ENCODE measurements at regions not wholly inside any gene's neighbourhood (a gene's known extent, or its start where the extent isn't known, plus 50 kb on each side); places are given as distances from the start of the nearest gene placed in this dataset.

DNA sequence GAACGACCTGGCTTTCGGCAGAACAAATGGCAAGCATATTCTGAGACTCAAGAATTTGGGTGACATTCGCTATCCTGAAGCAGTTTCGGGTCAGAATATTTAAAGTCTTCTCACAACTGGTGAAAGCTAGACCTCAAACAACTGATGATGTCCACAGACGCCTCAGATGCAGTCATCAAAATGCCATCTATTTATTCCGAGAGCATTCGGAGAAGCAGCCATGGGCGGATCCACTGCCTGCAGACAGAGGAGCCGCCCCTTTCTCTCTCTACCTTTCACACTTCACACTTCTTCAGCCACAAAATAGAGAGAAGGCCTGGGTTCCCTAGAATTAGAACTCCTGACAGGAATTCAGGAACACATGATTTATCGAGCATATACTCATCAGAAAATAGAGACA is 65.8 kb upstream of the CREB1 start:
- no peak for DNase-seq

DNA sequence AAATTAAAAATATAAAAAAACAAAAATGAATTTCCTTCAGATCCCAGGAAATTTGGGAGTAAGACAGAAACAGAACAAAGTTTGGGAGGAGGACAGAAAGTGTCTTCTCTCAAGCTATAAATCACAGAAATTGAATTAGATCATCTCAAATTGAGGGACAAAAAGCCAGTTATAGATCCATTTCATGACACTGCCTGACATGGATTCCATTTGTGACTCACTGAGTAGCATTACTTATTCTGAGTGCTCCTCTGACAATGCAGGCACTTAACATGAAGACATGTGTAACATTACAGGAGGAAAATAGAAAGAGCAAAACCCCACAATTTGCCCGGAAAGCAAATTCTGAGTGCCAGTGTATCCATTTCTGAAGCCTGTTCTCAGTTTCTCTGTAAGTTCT is 63.9 kb upstream of the CREB1 start:
- DNase-seq: no peak

DNA sequence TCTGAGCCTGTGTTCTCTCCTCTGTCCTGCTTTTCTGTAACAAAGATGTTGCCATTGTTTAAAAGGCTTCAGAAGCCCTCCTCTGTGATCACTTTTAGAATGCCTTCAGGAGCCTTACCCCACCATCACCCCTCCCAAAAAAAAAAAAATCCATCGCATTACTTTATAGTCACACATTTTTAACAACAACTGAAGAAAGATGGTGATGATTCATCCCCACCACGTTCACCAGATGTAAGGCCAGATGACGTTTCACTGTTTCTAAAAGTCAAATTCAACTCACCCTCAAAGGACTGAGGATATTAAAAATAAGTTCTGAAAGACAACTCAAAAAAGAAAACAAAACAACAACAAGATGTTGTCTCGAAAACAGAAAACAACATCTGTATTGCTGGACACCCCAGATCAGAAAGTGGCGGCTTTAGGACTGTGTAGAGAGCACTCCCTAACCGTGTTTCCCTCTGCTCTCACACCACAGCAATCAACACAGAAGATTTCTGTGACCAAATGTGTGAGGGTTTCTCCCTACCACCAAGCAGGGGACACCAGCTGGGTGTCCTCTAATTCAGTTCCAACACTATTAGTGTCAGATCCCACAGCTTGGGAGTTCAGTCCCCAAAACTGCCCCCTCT is 61.9 kb upstream of the CREB1 start:
- DNase-seq: no peak

DNA sequence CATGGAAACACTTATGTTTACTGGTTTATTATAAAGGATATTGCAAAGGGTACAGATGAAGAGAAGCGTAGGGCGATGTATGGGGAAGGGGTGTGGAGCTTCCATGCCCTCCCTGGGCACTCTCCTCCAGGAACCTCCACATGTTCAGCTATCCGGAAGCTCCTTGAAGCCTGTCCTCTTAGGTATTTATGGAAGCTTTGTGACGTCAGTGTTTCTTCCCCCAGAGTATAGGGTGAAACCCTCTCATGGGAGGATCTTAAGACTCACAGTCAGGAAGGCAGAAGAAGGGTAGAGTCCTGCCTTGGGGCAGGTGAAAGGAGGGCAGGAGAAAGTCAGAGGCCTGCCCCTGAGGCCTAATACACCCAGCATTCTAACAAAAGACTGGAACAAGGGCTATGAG is 61.3 kb upstream of the CREB1 start:
- DNase-seq: no peak

DNA sequence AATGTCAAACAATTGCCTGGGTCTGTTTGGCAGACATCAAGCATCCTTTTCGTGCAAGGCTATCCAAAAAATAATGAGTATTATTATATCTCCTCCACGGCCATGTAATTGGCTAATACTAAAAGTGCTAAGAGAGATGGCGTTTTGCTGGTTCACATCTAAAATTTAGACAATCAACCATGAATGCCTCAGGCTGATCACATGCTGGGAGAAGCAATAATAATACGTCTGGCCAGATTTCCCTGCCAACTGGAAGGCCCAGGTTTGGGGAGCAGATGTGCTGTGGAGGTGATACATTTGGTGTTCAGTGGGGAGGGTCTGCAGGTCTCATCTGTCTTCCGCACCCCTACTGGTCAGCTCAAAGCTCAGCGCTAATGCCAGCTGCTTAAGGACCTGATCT is 60.3 kb upstream of the CREB1 start:
- no peak for DNase-seq

DNA sequence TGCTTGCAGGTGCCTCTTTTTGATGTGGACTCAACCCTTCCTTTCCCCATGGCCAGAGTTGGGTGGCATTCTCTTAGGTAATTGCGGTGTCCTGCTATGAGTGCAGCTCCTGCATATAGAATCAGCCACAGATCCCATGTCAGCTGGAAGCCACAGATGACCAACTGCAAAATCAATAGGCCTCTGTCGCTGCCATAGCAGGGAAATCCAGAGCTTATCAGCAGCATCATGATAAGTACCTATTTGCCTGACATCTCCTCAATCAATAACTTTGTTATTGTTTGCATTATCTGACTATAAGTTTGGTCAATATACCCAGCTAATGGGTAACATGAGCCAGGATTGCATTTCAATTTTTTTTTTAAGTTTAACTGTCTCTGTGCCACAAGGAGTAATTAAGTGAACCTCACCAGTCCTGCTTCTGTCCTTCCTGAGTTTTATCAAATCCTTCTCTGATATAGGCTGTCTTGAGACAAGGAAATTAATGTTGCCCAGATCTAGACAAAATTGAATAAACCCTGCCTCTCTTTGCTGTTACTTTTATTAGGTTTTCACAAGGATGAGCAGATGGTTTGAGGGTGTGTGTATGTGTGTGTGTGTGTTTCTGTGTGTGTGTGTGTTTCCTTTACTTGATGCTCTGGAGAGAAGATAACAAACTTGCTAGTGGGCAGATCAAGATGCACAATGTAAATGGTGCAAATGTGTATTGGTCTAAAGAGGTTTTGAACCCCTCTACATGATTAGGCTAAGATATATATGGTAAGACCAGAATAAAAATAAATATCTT is 59.6 kb upstream of the CREB1 start:
- DNase-seq: no peak

DNA sequence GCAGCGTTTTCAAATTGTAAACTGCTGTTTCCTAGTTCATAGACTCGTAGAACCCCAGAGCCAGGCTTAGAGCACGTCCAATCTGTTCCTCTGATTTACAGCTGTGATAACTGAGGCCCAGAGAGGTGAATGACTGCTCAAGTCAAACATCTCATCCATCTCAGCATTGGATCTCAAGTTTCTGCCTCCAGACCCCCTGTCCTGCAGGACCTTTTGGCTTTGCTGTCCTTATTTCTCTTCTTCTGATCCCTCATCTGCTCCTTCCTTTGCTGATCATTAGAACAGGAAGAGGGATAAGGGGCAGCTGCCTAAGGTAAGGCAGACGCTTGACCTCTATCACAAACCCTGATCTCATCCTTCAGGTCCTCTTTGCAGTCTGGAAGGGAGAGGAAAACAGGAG is 58.5 kb upstream of the CREB1 start:
- DNase-seq: no peak

DNA sequence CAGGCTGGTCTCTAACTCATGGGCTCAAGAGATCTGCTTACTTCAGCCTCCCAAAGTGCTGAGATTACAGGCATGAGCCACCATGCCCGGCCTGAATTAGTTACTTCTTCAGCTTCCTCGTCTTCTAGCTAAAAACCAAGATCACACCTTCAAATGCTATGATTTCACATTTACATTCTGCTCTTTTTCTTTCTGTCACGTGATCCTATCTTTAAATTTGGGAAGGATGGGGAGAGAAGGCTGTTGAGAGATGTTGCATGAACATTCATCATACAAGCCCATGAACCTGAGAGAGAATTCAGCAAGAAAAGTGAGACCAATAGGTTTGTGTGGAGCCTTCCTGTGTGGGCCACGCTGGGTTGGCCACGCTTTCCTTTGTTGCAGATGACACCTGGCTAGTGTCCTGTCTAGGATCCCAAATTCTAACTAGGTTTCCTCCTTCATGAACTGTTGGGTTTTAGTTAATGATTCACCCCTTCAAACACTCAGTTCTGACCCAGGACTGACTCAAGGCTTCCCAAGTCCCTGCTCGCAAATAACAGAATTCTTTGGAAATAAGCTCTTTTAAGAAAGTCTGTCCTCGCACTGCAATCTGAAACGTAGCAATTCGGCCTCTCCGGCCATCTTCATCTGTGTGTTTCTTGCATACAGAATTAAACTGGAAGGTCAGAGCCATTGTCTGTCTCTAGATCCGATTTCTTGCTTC is 57.3 kb upstream of the CREB1 start:
- no peak for DNase-seq

DNA sequence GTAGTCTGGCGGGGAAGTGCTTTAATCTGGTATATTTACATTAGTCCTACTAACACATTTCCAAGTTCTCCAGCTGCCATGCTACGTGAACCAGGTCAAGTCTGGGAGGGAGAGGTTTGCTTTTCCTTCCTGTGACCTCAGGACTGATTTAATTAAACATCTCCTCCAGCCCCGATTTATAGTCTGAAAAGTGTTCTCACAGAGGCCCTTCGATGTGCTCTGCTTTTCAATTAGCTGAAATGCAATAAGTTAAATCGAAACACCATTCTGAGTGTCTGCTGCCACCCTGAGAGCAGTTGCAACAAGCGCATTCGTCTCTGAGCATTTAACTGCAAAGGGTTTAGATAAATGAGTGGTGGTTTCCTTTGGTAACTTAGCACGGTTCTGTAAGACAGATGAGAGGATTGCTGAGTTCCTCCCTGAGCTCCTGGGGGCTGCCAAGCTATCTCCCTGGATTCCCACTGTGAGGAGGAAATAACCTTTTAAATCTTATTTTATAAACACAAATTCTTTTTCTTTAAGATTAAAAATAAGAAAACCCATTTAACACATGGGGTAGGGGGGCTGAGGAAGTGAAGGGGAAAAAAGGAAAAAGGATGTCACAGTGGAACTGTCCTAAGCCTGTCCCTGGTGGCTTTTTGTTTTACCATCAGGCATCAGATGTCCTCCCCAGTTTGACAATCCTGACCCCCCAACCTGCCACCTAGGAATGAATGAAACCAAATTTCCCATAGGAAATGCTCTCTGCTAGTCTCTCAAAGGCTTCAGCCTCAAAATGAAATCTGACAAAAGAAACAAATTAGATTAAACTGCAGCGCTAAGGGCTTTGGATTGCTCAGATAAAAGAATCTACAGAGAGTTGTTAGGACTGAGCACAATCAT is 56.5 kb upstream of the CREB1 start:
- peak; percentile 74 for DNase-seq

DNA sequence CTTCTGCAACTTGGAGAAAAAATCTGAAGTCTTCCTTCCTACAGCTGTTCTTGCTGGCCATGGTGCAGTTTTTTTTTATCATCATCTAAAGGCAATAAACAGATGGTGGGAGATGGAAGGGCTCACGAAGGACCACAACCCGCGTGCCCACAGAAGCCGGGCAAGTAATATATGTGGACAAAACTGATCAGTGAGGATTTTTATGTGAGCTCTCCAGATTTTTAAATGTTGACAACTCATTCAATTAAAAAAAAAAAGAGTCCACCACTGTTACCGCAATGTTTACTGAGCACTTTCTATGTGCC is 55.9 kb upstream of the CREB1 start:
- no peak for DNase-seq

DNA sequence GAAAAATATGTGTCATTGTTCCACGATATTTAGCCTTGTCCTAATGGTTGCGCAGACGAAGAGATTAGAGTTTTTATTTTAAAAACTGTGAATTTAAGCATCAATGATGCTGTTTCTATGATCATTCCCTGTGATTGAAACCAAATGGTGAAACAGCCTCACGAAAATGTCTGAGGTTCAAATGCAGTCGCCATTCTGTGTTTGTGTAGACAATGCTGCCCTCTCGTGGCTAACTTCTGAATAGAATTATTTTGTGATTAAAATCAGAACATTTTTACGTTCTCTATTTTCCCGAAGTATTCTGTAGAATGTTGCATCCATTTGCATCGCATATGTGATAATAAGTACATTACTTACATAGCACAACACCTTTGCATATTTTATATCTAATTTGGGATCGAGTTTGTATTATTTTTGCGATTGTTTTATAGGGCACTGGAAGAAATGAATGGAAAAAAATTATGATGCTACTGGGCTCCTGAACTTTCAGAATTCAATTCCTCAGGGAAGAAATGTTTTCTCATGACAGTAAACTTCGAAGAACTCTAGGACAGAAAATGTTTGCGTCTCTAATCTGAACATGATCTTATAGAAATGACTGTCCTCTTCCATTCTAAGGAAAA is 54.8 kb upstream of the CREB1 start:
- peak; percentile 64 for DNase-seq

DNA sequence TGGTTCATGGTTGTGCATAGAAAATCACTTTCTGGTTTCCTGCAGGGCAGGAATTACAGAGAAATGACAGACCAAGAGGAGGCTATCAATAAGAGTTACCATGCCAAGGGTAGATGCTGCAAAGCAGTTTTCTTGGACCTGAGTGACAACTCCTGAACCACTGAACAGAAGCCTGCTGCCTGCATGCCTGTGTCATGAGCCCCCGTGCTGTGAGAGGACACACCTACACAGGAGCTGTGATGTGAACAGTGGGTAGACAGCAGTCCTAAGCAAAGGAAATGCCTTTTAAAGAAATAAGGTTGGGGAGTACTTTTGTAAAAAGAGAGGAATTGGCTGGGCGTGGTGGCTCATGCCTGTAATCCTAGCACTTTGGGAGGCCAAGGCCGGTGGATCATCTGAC is 54.2 kb upstream of the CREB1 start:
- DNase-seq: no peak

DNA sequence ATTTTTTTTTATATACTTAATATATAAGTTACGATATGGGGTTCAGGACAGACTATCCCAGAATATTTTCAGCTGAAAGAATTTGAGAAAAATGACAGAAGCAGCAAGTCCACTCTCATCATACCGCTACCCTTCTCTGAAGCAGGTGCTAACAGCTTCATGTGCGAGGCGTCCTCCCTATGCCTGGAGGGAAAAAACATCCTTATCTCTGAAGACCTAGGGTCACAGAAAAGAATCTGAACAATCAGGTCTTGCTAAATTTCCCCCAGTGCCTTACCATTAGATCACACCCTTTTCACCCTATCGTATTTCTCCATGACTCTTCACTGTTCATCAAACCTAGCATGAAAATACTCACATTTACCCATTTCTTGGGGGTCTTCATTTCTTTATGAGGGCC is 51.9 kb upstream of the CREB1 start:
- no peak for DNase-seq

DNA sequence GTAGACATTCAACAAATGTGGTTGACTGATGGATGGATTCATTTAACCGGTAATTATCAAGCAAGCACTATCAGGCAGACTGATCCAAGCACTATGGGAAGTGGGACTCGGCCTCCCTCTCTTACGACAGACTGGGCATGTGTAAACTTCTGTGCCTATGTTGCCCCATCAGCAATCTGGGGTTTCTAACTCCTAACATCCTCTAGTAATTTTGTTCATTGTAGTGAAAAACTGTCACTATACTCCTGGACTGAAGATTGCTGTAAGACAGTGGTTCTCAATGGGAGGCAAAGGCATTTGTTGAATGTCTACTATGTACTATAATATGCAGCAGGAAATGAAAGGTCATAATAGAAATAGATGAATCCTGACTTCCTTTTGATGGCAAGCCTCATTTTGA is 51.2 kb upstream of the CREB1 start:
- no peak for DNase-seq

DNA sequence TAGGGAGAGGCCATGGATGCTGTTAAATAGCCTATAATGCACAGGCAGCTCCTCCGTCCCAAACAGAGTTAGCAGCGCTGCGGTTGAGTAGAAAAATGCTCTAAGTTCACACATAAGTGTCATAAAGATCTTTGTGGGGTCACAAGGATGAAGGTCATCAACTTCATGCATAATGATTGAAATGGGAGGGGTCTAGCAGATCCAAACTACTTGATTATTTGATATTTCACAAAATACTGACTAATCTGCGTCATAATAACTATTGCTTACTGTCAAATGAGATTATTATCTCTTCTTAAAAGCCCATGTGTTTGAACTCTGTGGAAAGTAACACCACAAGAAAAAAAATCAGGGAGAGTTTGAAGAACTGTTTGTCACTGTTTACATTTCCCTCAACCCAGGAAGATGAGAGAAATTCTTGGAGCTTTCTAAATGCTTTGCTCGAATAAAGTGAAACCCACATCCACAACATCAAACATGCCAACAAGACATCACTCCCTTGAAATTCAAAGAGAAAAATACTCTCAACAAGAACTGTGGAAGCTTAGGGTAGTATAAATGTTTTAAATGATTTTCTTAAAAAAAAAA is 50.5 kb upstream of the CREB1 start:
- no peak for DNase-seq

Measured in NCI-H345 (cell line).